Stomach (tissue), 8 donors: ENCODE measurements at regions not wholly inside any gene's neighbourhood (a gene's known extent, or its start where the extent isn't known, plus 50 kb on each side); places are given as distances from the start of the nearest gene placed in this dataset.

Source experiments
- DNase-seq, 2 donors: peaks; one replicate each; pipeline versions ENCODE4 v3.0.0 to v3.0.0-alpha.2; 2013 to 2019
- H3K27ac ChIP-seq, 5 donors: fragments of 200-600 bp in 4 of 5; sonication (generic) in 4 of 5; one replicate each; pipeline ENCODE4 v1.5.1; 2013 to 2019; ENCODE audit warnings: mild to moderate bottlenecking in 1 of 5, moderate library complexity in 1 of 5
- H3K27me3 ChIP-seq, 3 donors: fragments of 200-600 bp; sonication (generic); one replicate each; pipeline ENCODE4 v1.5.1; 2017 to 2019; ENCODE audit warnings: mixed run types in 1 of 3
- H3K36me3 ChIP-seq, 4 donors: fragments of 200-600 bp; sonication (generic); 1 replicate in 3 of 4; 2 replicates in 1 of 4; pipeline ENCODE4 v1.5.1; 2016 to 2019
- H3K4me1 ChIP-seq, 4 donors: fragments of 200-600 bp; sonication (generic); one replicate each; pipeline ENCODE4 v1.5.1; 2016 to 2019
- H3K4me3 ChIP-seq, 4 donors: fragments of 200-600 bp; sonication (generic) in 3 of 4; one replicate each; pipeline ENCODE4 v1.5.1; 2016 to 2019; ENCODE audit warnings: mild to moderate bottlenecking in 1 of 4
- H3K9me3 ChIP-seq, 4 donors: fragments of 200-600 bp; sonication (generic); one replicate each; pipeline ENCODE4 v1.5.1; 2016 to 2019
- CTCF ChIP-seq, 7 experiments: fragments of 450-650 bp in 4 of 7; fragments of 200-600 bp in 3 of 7; sonication (generic) in 3 of 7; IDR thresholded peaks; one replicate each; pipeline ENCODE4 v1.5.1; 2016 to 2019; ENCODE audit warnings: antibody characterized with exemption in 7 of 7, control low read depth in 2 of 7, mild to moderate bottlenecking in 1 of 7
- EP300 ChIP-seq: sonication (generic); formaldehyde crosslinking; IDR thresholded peaks from one replicate; pipeline ENCODE4 v1.6.1; 2017; ENCODE audit warnings: antibody characterized with exemption
- POLR2A ChIP-seq, 4 donors: fragments of 450-650 bp; IDR thresholded peaks; one replicate each; pipeline ENCODE4 v1.6.1; 2016; ENCODE audit warnings: antibody characterized with exemption in 4 of 4, control low read depth in 2 of 4, mild to moderate bottlenecking in 1 of 4, moderate library complexity in 1 of 4
- POLR2AphosphoS5 ChIP-seq, 3 donors: sonication (generic); formaldehyde crosslinking; IDR thresholded peaks; one replicate each; pipeline ENCODE4 v1.6.1; 2016; ENCODE audit warnings: antibody characterized with exemption in 3 of 3
- WGBS, 5 donors: extraction: QIAGEN DNeasy Blood & Tissue Kit in 3 of 5; methylation state at CpG; one replicate each; pipeline versions ENCODE4 v1.1.5 to v1.1.7; 2013 to 2018; 5-methylcytosine and 5-hydroxymethylcytosine counted together
- intact Hi-C: fragments of 100-400 bp; cut with DNase I; formaldehyde crosslinking; loops from one replicate; pipeline ENCODE4 v1.15.1; 2023; ENCODE audit warnings: low total_unique reads
- donor health status: healthy with polysubstance abuse.
- donor health status: Bipolar disorder and iron deficiency.
- donor health status: healthy.

DNA sequence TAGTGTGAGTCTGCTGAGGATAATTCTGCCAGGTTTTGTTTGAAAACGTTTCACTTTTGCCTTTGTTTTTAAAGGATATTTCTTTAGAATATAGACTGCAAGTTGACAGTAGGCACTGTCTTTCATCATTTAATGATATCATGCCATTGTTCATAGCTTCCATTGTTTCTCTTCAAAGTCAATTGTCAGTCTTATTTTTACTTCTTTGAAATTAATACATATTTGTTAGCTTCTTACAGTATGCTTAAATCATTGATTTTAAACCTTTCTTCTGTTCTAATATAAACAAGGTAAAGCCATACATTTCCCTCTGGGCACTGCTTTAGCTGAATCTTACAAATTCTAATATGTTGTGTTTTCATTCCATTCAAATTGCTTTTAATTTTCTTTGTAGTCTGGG is 62.3 kb upstream of the PARVA start:
- intact Hi-C loops, result no loop called here
- H3K4me1 ChIP-seq, result peaks cover 7 to 16% (median 12%) of the 10 kb centered on the region in 4 donors
- H3K27ac ChIP-seq, result no peak overlapping the region
- WGBS, 5 donors, result 72 to 83% (median 78%) methylated on average over 1 of the region's 1 CpG
- TF ChIP-seq POLR2A (IDR thresholded peaks at IDR 0.05) (no peak), POLR2AphosphoS5 (IDR thresholded peaks at IDR 0.05) (no peak), CTCF (IDR thresholded peaks at IDR 0.05) (no peak), EP300 (no peak)
- no peak overlapping the region for H3K4me3 ChIP-seq
- DNase-seq, result no peak
- peaks cover 0 to 20% (median 8%) of the 10 kb centered on the region in 4 donors for H3K9me3 ChIP-seq
- H3K36me3 ChIP-seq, result no peaks in the 10 kb centered on the region
- no peaks in the 10 kb centered on the region for H3K27me3 ChIP-seq

GRCh38 chr11:12316432-12316831 is 60.9 kb upstream of the PARVA start:
- Histone ChIP-seq H3K27ac (no peak overlapping the region), H3K27me3 (no peaks in the 10 kb centered on the region), H3K4me3 (no peak overlapping the region), H3K9me3 (peaks cover 0 to 20% (median 8%) of the 10 kb centered on the region in 4 donors), H3K36me3 (no peaks in the 10 kb centered on the region), H3K4me1 (peaks cover 7 to 24% (median 13%) of the 10 kb centered on the region in 4 donors)
- no peak for DNase-seq
- intact Hi-C loops, result no loop called here
- TF ChIP-seq POLR2AphosphoS5 (IDR thresholded peaks at IDR 0.05) (no peak), EP300 (no peak), CTCF (IDR thresholded peaks at IDR 0.05) (no peak), POLR2A (IDR thresholded peaks at IDR 0.05) (no peak)

DNA sequence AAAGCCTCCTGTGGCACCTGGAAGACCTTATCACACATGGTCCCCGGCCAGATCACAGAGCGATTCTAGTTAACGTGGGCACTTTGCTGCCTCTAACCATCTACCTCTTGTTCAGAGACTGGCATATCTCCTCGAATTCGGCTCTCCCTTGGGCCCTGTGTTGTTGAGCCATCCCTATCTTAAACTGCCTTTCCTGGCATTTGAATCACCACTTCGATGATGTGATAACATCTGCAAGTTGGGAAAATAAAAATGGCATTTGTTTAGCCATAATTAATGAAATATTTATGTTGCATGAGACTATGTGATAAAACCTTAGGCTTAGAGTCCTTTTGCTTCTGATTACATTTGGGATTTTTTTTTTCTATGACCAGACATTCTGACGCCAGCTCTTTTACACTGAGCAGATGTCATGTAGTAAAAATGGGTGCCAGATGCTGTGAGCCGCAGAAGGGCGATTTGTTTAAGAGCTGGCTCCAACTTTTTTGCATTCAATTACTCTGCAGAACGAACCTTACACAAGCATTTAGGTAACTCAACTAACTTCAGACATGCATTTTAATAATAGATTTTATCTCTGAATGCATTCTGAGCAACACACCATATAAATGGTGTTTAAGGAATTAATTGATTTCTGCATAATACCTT is 58.5 kb upstream of the PARVA start:
- Histone ChIP-seq H3K9me3 (peaks cover 0 to 20% (median 8%) of the 10 kb centered on the region in 4 donors), H3K36me3 (no peaks in the 10 kb centered on the region), H3K4me3 (no peak overlapping the region), H3K4me1 (peaks cover 7 to 24% (median 13%) of the 10 kb centered on the region in 4 donors), H3K27ac (peak overlapping the region in 3 of 5 donors; percentile 38 to 81 (median 62)), H3K27me3 (no peaks in the 10 kb centered on the region)
- TF ChIP-seq POLR2AphosphoS5 (IDR thresholded peaks at IDR 0.05), result peak in 2 of 3 donors; percentile 17 to 32
- no peak for TF ChIP-seq EP300
- no peak for TF ChIP-seq POLR2A (IDR thresholded peaks at IDR 0.05)
- TF ChIP-seq CTCF (IDR thresholded peaks at IDR 0.05), result no peak
- intact Hi-C loops, result no loop called here
- peak in 1 of 2 donors; percentile 77 for DNase-seq
- 46 to 56% (median 51%) methylated on average over 10 of the region's 10 CpGs for WGBS, 5 donors

DNA sequence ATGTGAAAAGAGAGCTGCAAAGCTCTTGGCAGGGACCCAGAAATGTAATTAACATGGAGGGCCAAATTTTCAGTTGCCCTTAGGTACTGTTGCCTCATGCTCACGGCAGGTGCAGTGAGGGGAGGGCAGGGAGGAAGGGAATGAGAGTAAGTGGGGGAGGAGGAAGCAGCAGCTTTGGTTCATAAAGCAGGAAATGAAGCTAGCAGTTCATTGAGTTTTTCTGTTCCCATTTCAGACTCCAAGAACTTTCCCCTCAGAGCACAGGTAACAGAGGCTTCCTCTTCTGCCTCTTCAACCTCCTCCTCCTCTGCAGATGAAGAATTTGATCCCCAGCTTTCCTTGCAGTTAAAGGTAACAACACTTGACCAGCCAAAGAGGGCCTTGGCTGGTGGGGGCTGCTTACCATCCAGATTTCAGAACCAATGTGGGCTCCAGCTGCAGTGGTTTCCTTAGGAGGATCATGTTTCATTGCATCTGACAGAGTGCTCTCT is 57.9 kb upstream of the PARVA start:
- DNase-seq, result peak in 1 of 2 donors; percentile 64
- Histone ChIP-seq H3K4me3 (no peak overlapping the region), H3K36me3 (no peaks in the 10 kb centered on the region), H3K27me3 (no peaks in the 10 kb centered on the region), H3K27ac (peak overlapping the region in 3 of 5 donors; percentile 1 to 81 (median 19)), H3K4me1 (peaks cover 7 to 24% (median 13%) of the 10 kb centered on the region in 4 donors), H3K9me3 (peaks cover 0 to 20% (median 8%) of the 10 kb centered on the region in 4 donors)
- intact Hi-C loops, result no loop called here
- TF ChIP-seq EP300, result no peak
- no peak for TF ChIP-seq CTCF (IDR thresholded peaks at IDR 0.05)
- no peak for TF ChIP-seq POLR2AphosphoS5 (IDR thresholded peaks at IDR 0.05)
- TF ChIP-seq POLR2A (IDR thresholded peaks at IDR 0.05), result no peak
- WGBS, 5 donors, result 0 to 16% (median 12%) methylated on average over 1 of the region's 1 CpG
